NCI-H748 treated with DMSO at 0.1 percent for 48 hours (cell line): ENCODE measurements at regions not wholly inside any gene's neighbourhood (a gene's known extent, or its start where the extent isn't known, plus 50 kb on each side); places are given as distances from the start of the nearest gene placed in this dataset.
"Not testable (repeated sequence)": the region's sequence is repeated elsewhere in the genome, so short reads cannot be mapped to it uniquely, and the experiment has no call there.

Experiments
- DNase-seq: peaks from one replicate; lab custom pipeline; 2025; lab: John Stamatoyannopoulos, UW

- DNase-seq = not testable (repeated sequence)
Observed at GRCh38 chr17:20842012-20842411, 200.8 kb downstream of the USP22 start.

- not testable (repeated sequence) for DNase-seq
Observed at GRCh38 chr17:20843261-20843660, 199.6 kb downstream of the USP22 start.

GRCh38 chr17:20843799-20844553 is 198.8 kb downstream of the USP22 start:
- DNase-seq = not testable (repeated sequence)

- not testable (repeated sequence) for DNase-seq
Observed at GRCh38 chr17:20848869-20849443, 193.9 kb downstream of the USP22 start.

- DNase-seq = peak; percentile 43
Observed at GRCh38 chr17:20851591-20852238, 191.1 kb downstream of the USP22 start.

GRCh38 chr17:20852239-20852989 is 190.4 kb downstream of the USP22 start:
- DNase-seq = peak; percentile 77

- no peak for DNase-seq
Observed at GRCh38 chr17:20852990-20853370, 189.8 kb downstream of the USP22 start.

- DNase-seq = not testable (repeated sequence)
Observed at GRCh38 chr17:20855910-20856470, 186.8 kb downstream of the USP22 start.

GRCh38 chr17:20866444-20867209 is 176.2 kb downstream of the USP22 start:
- not testable (repeated sequence) for DNase-seq

- DNase-seq = not testable (repeated sequence)
Observed at GRCh38 chr17:20867436-20867937, 175.3 kb downstream of the USP22 start.

GRCh38 chr17:20867938-20868661 is 174.7 kb downstream of the USP22 start:
- DNase-seq = peak; percentile 49

- DNase-seq = not testable (repeated sequence)
Observed at GRCh38 chr17:20868662-20869007, 174.2 kb downstream of the USP22 start.

- DNase-seq = not testable (repeated sequence)
Observed at GRCh38 chr17:20873173-20873572, 169.6 kb downstream of the USP22 start.

- DNase-seq = not testable (repeated sequence)
Observed at GRCh38 chr17:20873688-20874328, 169.0 kb downstream of the USP22 start.

GRCh38 chr17:20877384-20877783 is 165.4 kb downstream of the USP22 start:
- not testable (repeated sequence) for DNase-seq

- DNase-seq = no peak
Observed at GRCh38 chr17:20890338-20890737, 152.5 kb downstream of the USP22 start.

- DNase-seq = not testable (repeated sequence)
Observed at GRCh38 chr17:20895426-20895825, 147.4 kb downstream of the USP22 start.

- no peak for DNase-seq
Observed at GRCh38 chr17:20896153-20896649, 146.6 kb downstream of the USP22 start.

- DNase-seq = not testable (repeated sequence)
Observed at GRCh38 chr17:20898726-20899125, 144.1 kb downstream of the USP22 start.

- not testable (repeated sequence) for DNase-seq
Observed at GRCh38 chr17:20902496-20902895, 140.3 kb downstream of the USP22 start.
